ENCODE measurements at regions not wholly inside any gene's neighbourhood (a gene's known extent, or its start where the extent isn't known, plus 50 kb on each side); places are given as distances from the start of the nearest gene placed in this dataset.

DNA sequence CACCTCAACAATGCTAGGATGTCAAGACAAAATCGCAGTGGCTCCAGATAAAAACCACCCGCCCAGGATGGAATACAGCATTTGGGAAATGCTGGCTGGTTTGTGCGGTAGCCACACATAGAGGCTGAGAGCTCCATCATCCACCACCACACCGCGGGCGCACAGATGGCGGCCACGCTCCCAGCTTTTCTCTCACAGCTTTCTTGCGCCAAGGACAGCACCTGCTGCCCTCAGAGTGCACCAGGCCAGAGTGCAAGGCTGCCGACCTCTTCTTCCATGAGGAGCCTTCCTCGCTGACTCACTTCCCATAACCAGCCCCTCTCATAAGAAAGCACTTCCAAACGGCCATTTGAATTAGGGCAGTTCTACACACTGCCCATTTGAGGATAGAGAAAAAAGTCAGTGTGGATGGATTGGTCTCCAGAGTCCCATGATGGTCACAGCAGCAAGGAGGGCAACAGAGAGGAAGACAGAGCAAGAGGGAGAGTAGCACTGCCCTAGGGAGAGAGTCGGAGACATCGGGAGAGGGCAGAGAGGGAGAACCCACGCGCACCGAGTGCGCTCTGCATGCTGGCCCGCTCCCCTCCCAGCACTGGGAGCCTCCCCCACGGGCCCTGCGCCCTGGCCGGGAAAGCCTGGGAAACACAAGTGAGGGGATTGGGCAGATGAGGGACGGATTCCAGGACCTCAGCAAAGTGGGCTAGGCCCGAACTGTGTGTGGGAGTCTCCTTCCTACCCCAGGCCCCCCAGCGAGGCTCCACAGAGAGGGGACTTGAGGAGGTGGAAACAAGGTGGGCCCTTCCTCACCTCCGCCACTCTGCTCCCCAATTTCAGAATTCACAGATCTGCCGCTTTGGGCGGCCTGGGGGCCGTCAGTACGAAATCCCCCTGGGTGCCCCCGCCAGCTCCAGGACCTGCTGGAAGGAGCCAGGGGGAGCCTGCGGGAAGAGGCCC lies 156.9 kb downstream of the USP12 start:
- DNase-seq (ENCODE audit: low read depth in 1 of 2, low spot score in 1 of 2), result no peak

DNA sequence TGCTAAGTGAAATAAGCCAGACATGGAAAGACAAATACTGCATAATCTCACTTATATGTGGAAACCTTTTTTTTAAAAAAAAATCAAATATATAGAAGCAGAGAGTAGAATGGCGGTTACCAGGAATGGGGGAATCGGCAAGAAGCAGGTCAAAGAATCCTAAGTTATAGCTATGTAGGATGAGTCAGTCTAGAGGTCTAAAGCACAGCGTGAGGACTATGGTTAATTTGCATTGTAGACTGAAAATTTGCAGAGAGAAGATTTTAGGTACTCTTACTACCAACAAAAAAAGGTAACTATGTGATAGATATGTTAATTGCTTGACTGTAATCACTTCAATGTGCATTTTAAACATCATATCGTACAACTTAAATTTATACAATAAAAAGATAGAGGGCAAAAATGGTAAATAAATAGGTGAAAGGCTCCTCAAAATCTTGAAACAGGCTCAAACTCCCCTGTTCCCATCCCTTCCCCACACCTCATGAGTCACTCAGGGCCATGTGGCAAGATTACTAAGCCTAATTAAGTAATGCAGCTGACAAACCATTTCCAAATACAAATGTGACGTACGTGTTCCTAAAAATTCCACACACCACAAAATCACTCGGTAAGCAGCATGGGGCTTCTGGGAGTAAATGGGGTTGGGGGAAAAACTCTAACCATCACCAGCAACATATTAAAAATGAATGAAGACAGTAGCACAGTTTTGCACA lies 159.0 kb downstream of the USP12 start:
- no peak for DNase-seq (ENCODE audit: low read depth in 1 of 2, low spot score in 1 of 2)

DNA sequence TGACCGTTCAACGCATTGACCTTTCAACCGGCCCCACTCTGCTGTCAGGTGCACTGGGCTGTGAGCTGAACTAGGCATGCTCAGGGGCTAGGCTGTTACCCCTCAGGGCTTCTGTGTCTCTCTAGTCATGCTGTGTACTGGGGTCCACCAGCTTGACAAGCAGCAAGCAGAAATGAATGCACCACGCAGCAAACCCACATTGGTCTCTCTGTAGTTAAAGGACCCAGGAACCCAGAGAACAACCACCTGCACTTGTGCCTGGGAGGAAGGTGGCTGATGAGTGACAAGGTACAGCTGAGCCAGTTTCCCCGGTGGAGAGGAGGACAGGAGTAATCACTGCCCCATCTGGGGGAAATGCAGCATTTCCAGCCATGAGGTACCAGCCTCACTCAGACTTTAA lies 159.9 kb downstream of the USP12 start:
- no peak for DNase-seq (ENCODE audit: low read depth in 1 of 2, low spot score in 1 of 2)

DNA sequence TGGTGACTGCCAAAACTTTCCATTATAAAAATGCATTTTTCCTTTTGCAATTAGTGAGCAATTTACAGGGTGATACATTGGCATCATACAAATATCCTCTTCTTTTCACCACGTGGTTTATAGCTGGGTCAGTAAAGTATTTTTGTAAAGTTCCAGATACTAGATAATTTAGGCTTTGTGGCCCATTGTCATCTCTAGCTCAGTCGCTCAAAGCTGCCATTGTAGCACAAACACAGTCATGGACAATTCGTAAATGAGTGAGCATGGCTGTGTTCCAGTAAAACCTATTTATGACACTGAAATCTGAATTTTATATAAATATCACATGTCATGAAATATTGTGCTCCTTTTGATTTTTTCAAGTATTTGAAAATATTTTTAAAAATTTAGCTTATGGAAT lies 162.9 kb downstream of the USP12 start:
- DNase-seq (ENCODE audit: low read depth in 1 of 2, low spot score in 1 of 2), result no peak

DNA sequence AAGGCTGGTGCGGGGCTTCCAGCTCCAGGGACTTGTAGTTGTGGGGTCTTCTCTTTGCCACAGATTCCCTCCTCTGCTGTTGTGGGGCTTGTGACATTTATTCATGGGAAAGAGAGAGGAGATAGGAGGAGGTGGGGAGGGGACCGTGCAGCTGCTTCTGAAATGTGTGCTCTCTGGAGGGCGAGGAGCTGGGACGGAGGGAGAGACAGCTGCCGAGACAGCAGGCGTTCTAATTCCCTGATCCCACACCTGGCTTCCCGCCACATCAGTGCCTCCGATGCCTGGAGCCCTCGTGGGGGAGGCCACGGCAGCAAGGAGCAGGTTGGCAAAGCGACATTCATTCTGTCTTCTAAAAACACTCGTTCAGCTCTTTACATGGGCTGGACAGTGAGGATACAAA lies 164.4 kb downstream of the USP12 start:
- no peak for DNase-seq (ENCODE audit: low read depth in 1 of 2, low spot score in 1 of 2)

DNA sequence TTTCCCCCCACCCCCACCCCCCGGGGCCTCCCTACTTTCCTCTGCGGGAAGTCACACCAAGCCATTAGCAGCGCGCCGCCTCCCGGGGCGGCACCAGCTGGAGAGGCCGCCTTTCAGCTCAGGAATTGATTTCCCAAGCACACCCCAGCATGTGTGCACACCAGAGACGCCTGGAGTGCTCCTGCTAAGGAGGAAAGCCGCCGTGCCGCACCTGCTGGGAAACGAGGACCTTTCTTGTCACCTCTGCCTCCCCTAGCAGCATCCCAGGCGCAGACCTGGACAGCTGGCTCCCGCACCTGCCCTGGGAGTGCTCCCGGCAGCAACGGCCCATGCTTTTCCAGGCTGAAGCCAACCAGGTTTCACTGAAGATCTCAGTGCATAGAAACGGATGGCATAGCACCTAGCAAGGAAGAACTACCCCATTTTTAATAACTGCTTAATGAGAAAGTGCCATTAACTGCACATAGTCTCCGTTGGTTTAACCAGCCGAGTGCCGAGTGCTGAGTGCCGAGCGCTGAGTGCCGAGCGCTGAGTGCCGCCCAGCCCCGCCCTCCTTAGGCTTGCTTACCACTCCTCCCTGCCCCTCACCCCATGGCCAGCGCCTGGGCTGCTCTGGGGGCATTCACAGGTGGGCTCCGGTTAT lies 165.0 kb downstream of the USP12 start:
- no peak for DNase-seq (ENCODE audit: low read depth in 1 of 2, low spot score in 1 of 2)

DNA sequence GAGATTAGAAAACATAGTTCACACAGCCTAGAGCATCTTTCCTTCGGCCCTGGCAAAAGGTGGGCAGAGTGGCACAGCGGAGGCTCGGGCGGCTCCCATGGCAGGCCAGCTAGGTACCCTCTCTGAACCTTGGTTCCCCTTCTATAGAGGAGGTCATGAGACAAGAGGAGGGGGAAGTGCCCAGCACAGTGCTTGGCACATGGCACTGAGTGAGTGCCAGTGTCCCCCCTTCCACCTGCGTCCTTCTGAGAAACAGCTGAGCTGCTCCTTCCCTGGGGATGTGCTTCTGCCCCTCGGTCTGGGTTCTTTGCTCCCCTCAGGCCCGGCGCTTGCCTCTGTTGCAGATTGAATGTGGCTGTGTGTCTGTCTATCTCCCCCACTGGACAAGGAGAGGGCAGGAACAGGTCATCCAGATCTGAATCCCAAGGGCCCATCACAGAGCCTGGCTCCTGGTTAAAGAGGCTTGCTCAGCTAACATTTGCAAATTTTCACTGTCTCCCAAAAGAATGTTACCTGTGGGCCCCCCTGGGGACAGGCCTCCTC lies 165.6 kb downstream of the USP12 start:
- DNase-seq (ENCODE audit: low read depth in 1 of 2, low spot score in 1 of 2), result no peak

DNA sequence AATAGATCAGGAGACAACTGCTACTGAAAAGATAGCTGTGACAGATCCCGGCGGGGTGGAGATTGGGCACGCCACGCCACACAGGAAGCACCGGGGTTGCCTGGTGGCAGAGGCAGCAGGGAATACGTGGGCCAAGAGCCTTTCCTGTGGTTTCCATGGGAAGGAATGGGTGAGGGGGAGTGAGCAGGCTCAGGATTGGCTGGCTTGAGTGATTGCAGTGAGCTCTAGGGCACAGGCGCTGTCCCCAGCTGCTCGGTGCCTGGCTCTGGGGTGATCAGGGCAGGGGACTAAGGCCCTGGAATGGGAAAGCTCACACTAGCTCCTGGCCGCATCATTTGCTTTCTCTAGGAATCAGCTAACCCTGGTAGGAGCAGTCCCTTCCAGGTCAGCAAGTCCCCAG lies 166.1 kb downstream of the USP12 start:
- no peak for DNase-seq (ENCODE audit: low read depth in 1 of 2, low spot score in 1 of 2)

DNA sequence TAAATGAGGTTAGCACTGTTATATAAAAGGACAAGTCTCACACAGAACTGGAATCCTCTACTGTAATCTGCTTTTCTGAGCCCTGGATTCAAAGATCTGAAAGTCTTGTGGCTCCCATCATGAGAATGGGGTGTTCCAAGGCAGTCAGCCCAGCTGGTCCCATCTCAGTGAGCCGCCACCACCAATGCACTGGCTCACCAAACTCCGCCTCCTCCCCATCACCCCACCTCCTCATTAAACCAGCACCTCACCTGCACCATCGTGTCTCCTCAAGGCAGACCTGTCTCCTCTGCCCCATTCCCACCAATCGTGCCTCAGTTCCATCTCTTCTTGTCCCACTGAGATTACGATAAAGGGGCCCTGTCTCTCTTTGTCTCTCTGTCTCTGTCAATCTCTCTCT lies 166.7 kb downstream of the USP12 start:
- DNase-seq (ENCODE audit: low read depth in 1 of 2, low spot score in 1 of 2), result no peak

DNA sequence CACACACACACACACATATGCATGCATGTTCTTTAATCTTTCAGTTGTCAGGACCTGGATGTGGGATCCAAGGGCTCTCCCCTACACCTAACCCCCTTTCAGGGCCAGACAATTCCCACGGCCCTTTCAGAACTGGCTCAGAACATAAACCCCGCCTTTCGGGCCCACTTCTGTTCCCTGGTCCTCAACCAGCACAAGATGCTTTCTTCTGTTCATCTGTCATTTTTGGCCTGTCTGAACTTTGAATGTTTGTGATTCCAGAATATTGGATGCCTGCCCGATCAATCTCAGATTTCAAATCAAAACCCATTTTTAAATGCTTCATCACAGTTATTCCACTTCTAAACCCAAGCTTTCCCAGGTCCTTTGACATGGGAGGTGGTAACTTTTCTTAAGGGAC lies 167.3 kb downstream of the USP12 start:
- DNase-seq (ENCODE audit: low read depth in 1 of 2, low spot score in 1 of 2), result no peak

DNA sequence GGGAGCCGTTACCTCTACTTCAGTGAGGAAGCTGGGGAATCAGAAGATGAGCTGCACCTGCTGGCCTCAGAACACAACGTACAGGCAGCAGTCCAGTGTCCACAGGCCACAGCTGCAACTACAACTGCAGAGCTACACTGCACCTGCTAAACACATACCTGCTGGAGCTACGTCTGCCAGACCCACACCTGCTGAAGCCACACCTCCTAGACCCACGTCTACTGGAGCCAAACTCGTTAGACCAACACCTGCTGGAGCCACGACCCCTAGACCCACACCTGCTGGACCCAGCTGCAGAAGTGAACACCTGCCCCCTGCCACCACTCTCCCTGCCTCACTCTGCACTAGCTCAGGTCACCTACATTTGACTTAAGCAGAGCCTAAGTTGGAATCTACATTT lies 169.9 kb downstream of the USP12 start:
- DNase-seq (ENCODE audit: low read depth in 1 of 2, low spot score in 1 of 2), result no peak

DNA sequence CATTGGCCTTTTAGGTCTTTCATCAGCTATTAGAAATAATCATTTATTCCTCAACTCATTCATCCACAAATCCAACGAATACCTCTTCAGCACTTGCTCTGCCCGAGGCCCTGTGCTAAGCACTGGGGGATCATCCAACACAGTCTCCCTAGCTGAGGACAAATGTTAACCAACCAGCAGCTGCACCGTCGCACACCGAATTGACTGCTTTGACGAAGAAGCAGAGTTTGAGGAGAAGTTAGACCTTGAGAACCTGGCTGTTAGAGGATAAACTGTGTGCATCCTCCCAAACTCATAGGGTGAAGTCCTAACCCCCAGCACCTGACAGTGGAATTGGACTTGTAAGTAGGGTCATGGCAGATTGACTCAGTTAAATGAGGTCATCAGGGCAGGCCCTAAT lies 170.9 kb downstream of the USP12 start:
- no peak for DNase-seq (ENCODE audit: low read depth in 1 of 2, low spot score in 1 of 2)

DNA sequence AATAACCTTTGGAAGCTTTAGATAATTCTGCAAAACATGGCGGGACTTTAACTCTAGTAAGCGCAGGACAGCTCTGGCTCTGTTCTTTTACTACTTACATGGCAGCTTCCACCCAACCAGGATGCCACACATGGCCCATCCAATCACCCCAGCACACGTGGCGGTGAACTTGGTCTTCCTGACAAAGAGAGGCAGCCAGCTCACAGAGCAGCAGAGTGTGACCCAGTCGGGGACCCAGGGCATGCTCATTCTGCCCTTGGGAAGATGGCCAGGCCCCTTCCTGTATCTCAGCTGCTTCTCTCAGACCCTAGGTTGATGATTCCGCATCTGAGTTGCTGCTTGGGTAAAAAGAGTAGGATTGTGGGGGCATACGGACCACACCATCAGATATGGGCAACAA lies 172.1 kb downstream of the USP12 start:
- no peak for DNase-seq (ENCODE audit: low read depth in 1 of 2, low spot score in 1 of 2)

DNA sequence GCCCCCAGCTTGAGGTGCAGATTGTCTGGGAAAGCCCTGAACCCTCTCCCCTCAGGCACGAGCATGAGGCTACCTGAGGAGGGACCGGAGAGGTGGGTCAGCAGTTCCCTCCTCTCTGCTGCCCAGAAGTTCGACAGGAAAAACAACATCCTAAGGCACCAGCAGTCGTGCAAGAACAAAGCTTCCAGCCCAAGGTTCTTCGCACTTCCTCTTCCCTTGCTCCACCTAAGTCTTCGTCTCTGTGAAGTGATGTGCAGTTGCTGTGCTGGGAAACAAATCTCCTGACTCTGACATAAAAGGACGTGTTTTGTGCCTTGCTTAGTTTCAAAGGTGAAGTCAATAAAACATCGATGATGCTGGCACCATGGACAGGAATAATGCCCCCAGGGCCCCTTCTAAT lies 173.3 kb downstream of the USP12 start:
- no peak for DNase-seq (ENCODE audit: low read depth in 1 of 2, low spot score in 1 of 2)

DNA sequence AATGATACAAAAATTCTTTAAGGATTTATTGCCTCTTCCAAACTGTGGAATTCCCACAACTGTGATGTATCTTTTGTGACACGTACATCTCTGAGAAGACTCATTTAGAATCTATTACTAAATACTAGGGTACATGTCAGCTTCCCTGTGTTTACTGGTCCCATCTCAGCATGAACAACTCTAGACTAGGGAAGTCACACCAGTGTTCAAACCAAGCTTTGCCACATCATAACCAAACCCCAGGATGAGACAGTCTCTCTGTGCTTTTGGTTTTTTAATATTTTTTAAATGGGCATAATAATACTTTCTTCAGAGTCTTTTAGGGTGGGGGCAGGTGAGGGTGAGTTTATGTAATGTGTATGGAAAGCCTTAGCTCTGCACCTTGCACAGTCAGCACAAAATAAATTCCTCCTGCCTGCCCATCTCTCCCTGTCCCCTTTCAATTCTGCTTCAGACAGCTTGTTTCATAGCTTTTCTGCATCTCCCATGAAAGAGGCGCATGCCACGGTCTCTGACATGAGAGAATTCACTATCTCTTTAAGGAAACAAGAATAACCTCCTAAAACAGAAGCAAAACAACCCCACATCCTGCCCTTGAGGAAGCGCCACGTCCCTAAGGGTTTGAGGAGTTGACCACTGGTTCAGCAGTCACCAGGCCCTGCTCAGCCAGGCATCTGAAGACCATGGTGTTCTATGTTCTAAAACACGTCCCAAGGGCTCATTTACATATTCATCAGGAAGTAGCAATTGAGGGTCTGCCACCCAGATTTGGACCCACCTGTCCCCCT lies 174.5 kb downstream of the USP12 start:
- no peak for DNase-seq (ENCODE audit: low read depth in 1 of 2, low spot score in 1 of 2)

DNA sequence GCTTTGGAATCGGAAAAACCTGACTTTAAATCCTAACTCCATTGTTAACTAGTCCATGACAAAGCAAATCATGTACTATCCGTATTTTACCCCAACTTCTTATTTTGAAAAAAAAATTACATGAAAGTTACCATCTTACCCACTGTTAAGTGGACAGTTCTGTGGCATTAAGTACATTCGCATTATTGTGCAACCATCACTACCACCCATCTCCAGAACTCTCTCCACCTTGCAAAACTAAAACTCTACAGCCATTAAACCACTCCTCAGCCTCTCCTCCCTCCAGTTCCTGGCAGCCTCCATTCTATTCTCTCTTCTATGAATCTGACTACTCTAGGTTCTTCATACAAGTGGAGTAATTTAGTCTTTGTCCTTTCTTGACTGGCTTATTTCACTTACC lies 176.5 kb downstream of the USP12 start:
- no peak for DNase-seq (ENCODE audit: low read depth in 1 of 2, low spot score in 1 of 2)

DNA sequence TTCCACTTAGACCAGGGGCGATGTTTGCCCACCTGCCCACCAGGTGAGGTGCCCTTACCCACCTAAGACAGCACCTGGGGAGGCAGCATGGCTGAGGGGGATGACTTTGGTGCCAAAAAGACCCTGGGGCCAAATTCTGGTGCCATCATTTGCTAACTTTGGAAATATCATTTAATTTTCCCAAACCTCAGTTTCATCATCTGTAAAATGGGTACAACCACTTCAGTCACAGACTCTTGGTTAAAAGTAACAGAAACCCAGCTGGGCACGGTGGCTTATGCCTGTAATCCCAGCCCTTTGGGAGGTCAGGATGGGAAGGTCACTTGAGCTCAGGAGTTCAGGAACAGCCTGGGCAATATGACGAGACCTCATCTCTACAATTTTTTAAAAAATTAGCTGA lies 177.8 kb downstream of the USP12 start:
- no peak for DNase-seq (ENCODE audit: low read depth in 1 of 2, low spot score in 1 of 2)

DNA sequence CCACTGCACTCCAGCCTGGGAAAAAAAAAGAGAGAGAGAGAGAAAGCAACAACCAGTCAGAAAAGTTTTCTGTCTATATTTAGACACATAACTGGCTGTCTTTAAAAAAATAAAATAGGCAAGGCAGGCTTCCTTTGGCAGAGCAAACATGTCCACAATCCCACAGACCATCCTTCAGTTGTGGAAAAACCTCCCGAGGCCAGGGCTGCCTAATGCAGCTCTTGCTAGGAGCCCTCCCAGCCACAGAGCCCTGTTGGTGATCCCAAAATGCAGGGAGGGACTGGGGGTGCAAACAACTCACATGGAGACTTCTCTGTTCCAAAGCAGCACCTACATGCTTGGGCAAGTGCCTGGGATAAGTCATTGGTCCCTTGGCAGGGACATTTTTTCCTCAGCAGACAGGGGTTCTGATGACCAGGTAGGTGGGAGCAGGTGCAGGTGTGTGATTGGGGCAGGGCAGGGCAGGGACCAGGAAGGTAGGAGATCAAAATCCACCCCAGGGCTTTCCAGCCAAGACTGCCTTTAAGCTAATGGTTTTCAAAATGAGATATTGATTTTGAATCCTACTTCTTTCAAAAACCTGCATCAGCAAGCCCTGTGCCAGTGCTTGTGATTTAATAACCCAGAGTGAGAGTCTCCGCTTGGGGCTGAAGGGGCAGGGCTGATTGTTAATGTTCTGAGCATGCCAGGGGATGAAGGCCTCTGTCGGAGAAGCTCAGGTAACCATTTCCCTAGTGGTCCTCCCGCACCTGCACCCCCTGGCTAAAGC lies 178.5 kb downstream of the USP12 start:
- DNase-seq (ENCODE audit: low read depth in 1 of 2, low spot score in 1 of 2), result no peak

DNA sequence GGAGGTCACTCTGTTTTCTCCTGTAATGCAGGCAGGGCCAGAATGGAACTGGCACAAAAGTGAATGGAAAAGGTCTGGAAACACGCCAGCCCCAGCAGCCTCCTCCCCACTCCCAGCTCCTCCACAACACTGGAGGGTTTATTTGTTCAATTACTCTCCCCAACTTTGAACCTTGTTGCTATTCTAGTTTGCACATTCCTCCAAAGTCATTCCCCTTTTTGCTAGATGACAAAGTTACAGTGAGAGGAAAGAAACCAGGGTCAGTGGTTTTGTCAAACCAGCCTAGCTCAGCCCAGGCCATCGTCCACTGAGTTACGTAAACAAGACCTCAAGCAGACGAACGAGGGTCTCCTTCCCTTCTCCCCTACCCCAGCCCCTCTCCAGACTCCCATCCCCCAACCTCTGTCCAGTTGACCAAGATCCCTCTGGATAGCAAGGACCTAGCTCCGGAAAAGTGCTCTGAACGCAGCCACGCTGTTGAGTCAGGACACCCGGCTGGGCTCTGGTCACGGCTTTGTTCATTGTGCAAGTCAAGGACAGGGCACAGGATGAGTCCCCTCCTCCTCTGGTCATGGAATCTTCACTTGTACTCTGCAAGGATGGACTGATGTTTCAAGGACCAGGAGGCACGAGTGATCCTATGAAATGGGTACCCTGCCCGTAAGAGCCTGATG lies 180.0 kb downstream of the USP12 start:
- no peak for DNase-seq (ENCODE audit: low read depth in 1 of 2, low spot score in 1 of 2)

Measured in stimulated activated CD4-positive, alpha-beta T cell treated with anti-CD3 and anti-CD28 coated beads, Interleukin-15, amount 100 ng/mL, for 1 hour (primary cell).